Activated naive CD4-positive, alpha-beta T cell treated with anti-CD3 and anti-CD28 coated beads, Interleukin-2, amount 10 ng/mL, durations not matched to agents 7 days and 5 days (primary cell): ENCODE measurements at regions not wholly inside any gene's neighbourhood (a gene's known extent, or its start where the extent isn't known, plus 50 kb on each side); places are given as distances from the start of the nearest gene placed in this dataset.

Source experiments
- CTCF ChIA-PET: fragments of 350-600 bp; sonication (Branson Sonifier 250); formaldehyde crosslinking; loops from one replicate; lab custom pipeline; 2021; ENCODE audit warnings: antibody characterized with exemption; lab: Charles Lee
- DNase-seq: peaks from one replicate; pipeline ENCODE4 v3.0.0-alpha.2; 2020
- H3K27ac Mint-ChIP-seq: one replicate; pipeline ENCODE4 v1.8.0; 2021; ENCODE audit warnings: mild to moderate bottlenecking, moderate library complexity, mixed read lengths
- H3K27me3 Mint-ChIP-seq: one replicate; pipeline ENCODE4 v1.8.0; 2021; ENCODE audit warnings: mild to moderate bottlenecking, mixed read lengths
- H3K36me3 Mint-ChIP-seq: one replicate; pipeline ENCODE4 v1.8.0; 2021; ENCODE audit warnings: mixed read lengths
- H3K4me1 Mint-ChIP-seq: one replicate; pipeline ENCODE4 v1.8.0; 2021; ENCODE audit warnings: mixed read lengths
- H3K4me3 Mint-ChIP-seq: one replicate; pipeline ENCODE4 v1.8.0; 2021; ENCODE audit warnings: mild to moderate bottlenecking, moderate library complexity, mixed read lengths
- H3K9me3 Mint-ChIP-seq: one replicate; pipeline ENCODE4 v1.8.0; 2021; ENCODE audit warnings: mixed read lengths

GRCh38 chr14:96931751-96932150, 134.6 kb downstream of the VRK1 start:
- H3K4me3 Mint-ChIP-seq = no peak overlapping the region
- no peak for DNase-seq

GRCh38 chr14:96934638-96935330, 137.6 kb downstream of the VRK1 start:
- H3K4me1 Mint-ChIP-seq = no peaks in the 10 kb centered on the region
- H3K36me3 Mint-ChIP-seq = no peaks in the 10 kb centered on the region
- no peak overlapping the region for H3K27ac Mint-ChIP-seq
- no peak for DNase-seq
- CTCF ChIA-PET = no interaction called here
- H3K9me3 Mint-ChIP-seq = no peaks in the 10 kb centered on the region
- H3K27me3 Mint-ChIP-seq = no peaks in the 10 kb centered on the region
- no peak overlapping the region for H3K4me3 Mint-ChIP-seq

More at GRCh38 chr14:96931751-96932150, 134.6 kb downstream of the VRK1 start:
- CTCF ChIA-PET = no interaction called here
- Mint-ChIP-seq H3K9me3 (no peaks in the 10 kb centered on the region), H3K27ac (no peak overlapping the region), H3K4me1 (no peaks in the 10 kb centered on the region), H3K27me3 (no peaks in the 10 kb centered on the region), H3K36me3 (no peaks in the 10 kb centered on the region)

GRCh38 chr14:96938946-96939345, 141.8 kb downstream of the VRK1 start:
- no peaks in the 10 kb centered on the region for H3K9me3 Mint-ChIP-seq
- H3K27ac Mint-ChIP-seq = no peak overlapping the region
- no peaks in the 10 kb centered on the region for H3K4me1 Mint-ChIP-seq
- no peak overlapping the region for H3K4me3 Mint-ChIP-seq
- CTCF ChIA-PET = no interaction called here
- no peaks in the 10 kb centered on the region for H3K36me3 Mint-ChIP-seq
- DNase-seq = no peak
- no peaks in the 10 kb centered on the region for H3K27me3 Mint-ChIP-seq

DNA sequence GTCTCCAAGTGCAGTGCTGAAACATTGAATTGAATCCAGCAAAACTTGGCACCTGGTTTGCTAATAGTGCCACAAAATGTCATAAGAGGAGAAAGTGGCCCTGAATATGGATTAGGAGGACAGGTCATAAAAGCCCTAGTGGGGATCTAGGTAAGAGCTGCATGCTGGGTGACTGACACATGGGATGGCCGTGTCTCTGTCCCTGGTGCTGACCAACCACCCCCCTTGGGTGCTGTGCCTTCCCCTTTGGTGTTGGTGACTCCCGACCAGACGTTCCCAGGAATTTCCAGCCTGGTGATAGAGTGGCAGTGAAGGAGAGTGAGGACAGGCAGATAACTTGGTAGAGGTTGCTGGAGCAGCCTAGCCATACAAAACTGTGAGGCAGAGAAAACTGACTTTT, 142.8 kb downstream of the VRK1 start:
- Mint-ChIP-seq H3K27ac (no peak overlapping the region), H3K4me3 (no peak overlapping the region), H3K27me3 (no peaks in the 10 kb centered on the region), H3K4me1 (no peaks in the 10 kb centered on the region), H3K9me3 (no peaks in the 10 kb centered on the region), H3K36me3 (no peaks in the 10 kb centered on the region)
- CTCF ChIA-PET = no interaction called here
- DNase-seq = no peak

DNA sequence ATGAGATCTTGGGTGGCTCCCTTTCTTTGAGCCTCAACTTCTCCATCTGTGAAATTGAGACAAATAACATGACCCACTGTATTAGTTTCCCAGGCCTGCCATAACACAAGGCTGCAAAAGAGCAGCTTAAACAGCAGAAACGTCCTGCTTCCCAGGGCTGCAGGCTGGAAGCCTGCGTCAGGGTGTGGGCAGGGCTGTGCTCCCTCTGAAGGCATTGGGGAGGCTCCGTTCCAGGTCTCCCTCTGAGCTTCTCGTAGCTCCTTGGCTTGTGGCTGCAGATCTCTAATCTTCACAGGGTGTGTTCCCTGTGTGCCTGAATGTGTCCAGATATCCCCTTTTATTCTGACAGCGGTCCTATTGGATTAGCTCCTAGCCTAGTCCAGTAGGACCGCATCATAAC, 147.1 kb downstream of the VRK1 start:
- Mint-ChIP-seq H3K27me3 (no peaks in the 10 kb centered on the region), H3K4me3 (no peak overlapping the region)

DNA sequence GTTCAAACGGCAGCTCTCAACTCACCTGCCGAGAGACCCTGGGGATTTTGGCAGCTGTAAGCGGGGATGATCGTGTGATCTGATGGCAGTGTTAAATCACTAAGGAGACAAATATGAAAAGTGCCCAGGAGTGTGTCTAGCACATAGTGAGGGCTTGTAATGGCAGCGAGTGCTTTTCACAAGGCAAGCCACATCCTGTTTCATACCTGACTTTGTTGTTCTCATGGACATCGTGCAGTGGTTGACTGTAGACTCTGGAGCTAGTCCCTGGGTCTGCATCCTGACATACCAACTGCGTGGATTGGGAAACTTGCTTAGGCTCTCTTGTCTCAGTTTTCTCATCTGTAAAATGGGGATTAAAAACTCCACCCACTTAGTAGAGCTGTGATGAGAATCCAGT, 148.5 kb downstream of the VRK1 start:
- Mint-ChIP-seq H3K4me3 (no peak overlapping the region), H3K9me3 (no peaks in the 10 kb centered on the region), H3K27ac (no peak overlapping the region), H3K27me3 (no peaks in the 10 kb centered on the region), H3K4me1 (peaks cover 23% of the 10 kb centered on the region), H3K36me3 (no peaks in the 10 kb centered on the region)
- CTCF ChIA-PET = no interaction called here
- peak; percentile 23 for DNase-seq

More for the DNA sequence above, 147.1 kb downstream of the VRK1 start:
- Mint-ChIP-seq H3K4me1 (peaks cover 15% of the 10 kb centered on the region), H3K36me3 (no peaks in the 10 kb centered on the region), H3K9me3 (no peaks in the 10 kb centered on the region), H3K27ac (no peak overlapping the region)
- no peak for DNase-seq
- CTCF ChIA-PET = no interaction called here

DNA sequence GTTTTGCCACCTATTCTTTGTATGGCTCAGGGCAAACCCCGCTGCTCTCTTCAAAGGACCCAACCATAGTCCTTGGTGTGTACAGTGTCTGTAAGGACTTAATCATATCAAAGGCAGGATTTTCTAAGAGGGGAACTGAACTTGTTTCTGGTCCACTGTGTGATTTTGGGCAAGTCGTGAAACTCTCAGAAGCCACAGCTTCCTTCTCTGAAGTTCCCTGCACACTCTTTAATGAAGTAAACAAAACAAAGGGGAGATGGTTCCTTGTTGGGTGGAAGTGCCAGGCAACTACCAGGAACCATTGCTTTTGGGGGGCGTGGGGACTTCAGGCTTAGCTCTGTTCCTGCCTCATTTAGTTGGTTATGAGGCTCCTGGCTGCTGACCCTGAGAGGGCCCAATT, 152.4 kb downstream of the VRK1 start:
- Mint-ChIP-seq H3K36me3 (no peaks in the 10 kb centered on the region), H3K4me1 (peaks cover 23% of the 10 kb centered on the region), H3K9me3 (no peaks in the 10 kb centered on the region), H3K27ac (peak overlapping the region; percentile 42), H3K27me3 (no peaks in the 10 kb centered on the region), H3K4me3 (no peak overlapping the region)
- DNase-seq = no peak
- CTCF ChIA-PET = no interaction called here

- CTCF ChIA-PET = no interaction called here
- Mint-ChIP-seq H3K4me1 (peaks cover 13% of the 10 kb centered on the region), H3K36me3 (no peaks in the 10 kb centered on the region), H3K27ac (no peak overlapping the region), H3K27me3 (no peaks in the 10 kb centered on the region), H3K4me3 (no peak overlapping the region), H3K9me3 (peaks cover 1% of the 10 kb centered on the region)
- DNase-seq = no peak
Observed at GRCh38 chr14:96951511-96951910, 154.3 kb downstream of the VRK1 start.

DNA sequence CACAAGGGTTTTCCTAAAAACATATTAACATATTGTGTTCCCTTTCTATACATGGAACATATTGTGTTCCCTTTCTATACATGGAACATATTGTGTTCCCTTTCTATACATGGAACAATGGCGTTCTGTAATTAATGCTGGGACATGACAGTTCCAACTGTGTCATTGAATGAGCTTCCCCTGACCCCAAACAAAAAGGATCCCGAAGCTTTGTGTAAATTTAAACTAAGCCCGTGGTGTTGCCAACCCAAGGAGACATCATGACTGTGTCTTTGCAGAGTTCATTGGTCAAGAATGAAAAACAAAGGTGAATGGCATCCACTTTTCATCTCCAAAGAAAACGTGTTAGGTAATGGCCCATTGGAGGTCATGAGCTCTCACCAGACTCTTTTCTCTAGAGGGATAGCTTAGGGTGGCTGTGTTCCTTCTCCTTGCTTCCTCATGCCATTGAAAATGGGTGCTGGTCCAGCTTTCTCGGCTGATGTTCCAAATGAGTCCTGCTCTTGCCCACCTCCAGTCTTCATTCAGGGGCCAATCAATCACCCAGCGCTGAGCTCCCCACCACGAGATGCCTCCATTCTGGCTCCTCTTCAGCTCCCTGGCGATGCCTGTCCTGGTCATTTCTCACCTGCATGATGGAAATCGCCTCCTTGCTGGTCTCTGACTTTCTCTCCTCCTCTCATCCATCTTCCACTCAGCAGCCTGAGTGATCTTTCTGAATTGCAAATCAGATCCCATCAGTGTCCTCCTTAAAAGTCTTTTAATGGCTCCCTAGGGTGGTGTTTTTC, 156.1 kb downstream of the VRK1 start:
- Mint-ChIP-seq H3K27ac (no peak overlapping the region), H3K36me3 (no peaks in the 10 kb centered on the region), H3K4me1 (peaks cover 12% of the 10 kb centered on the region), H3K27me3 (no peaks in the 10 kb centered on the region), H3K4me3 (no peak overlapping the region), H3K9me3 (peaks cover 1% of the 10 kb centered on the region)
- no peak for DNase-seq
- CTCF ChIA-PET = no interaction called here

DNA sequence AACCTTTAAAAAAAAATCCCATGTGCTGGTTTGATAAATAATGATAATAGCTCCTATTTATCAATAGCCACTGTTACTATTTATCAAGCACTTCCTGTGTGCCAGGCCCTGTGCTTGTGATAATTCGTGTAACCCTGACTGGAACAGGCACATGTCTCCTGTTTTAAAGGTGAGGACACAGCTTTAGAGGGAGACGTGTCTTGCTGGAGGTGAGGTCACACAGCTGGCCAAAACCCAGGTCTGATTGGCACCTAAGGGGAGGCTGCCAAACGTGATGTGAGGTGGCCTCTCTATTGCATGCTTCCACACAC, 156.6 kb downstream of the VRK1 start:
- Mint-ChIP-seq H3K27ac (no peak overlapping the region), H3K36me3 (no peaks in the 10 kb centered on the region), H3K27me3 (no peaks in the 10 kb centered on the region), H3K4me1 (peaks cover 11% of the 10 kb centered on the region), H3K9me3 (peaks cover 1% of the 10 kb centered on the region), H3K4me3 (no peak overlapping the region)
- DNase-seq = no peak
- CTCF ChIA-PET = no interaction called here

- no peak overlapping the region for H3K4me3 Mint-ChIP-seq
Observed at GRCh38 chr14:96956464-96957239, 159.5 kb downstream of the VRK1 start.

DNA sequence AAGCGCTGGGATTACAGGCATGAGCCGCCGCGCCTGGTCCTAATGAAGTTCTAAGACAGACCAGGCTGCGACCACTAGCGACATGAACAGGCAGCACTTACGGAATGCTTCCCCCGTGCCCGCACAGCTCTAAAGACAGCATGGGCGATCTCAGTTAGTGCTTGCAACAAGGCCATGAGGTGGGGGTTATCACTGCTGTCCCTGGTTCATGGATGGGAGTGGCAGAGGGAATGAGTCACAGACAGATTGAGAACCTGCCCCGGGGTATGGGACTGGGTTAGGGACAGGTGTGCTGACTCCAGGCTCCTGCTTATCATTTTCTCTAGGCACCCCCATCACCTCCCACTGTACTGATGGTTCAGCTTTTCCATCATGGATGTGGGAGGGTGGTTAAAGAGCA, 160.9 kb downstream of the VRK1 start:
- Mint-ChIP-seq H3K9me3 (peaks cover 29% of the 10 kb centered on the region), H3K36me3 (peaks cover 28% of the 10 kb centered on the region), H3K4me1 (peaks cover 22% of the 10 kb centered on the region), H3K27ac (peak overlapping the region; percentile 24), H3K4me3 (no peak overlapping the region), H3K27me3 (no peaks in the 10 kb centered on the region)
- no peak for DNase-seq
- CTCF ChIA-PET = no interaction called here

More at GRCh38 chr14:96956464-96957239, 159.5 kb downstream of the VRK1 start:
- Mint-ChIP-seq H3K36me3 (peaks cover 15% of the 10 kb centered on the region), H3K4me1 (peaks cover 9% of the 10 kb centered on the region), H3K9me3 (peaks cover 17% of the 10 kb centered on the region), H3K27ac (no peak overlapping the region), H3K27me3 (no peaks in the 10 kb centered on the region)
- no peak for DNase-seq
- CTCF ChIA-PET = no interaction called here

DNA sequence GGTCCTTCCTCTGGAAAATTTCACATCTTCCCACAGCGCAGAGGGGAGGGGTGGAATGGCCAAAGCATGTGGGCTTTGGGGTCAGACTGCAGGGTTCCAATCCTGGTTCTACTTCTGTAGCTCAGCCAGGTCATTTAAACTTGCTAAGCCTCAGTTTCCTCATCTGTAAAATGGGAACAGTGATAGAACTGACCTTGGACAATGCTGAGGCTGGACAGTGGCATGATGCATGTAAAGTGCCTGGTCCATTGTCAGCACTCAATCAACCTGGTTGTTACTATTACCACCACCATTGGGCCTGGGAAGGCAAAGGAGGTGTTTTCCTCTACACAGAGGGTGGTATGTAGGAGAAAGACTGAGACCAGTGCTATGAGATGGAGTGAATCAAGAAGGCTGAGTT, 162.8 kb downstream of the VRK1 start:
- no peak overlapping the region for H3K4me3 Mint-ChIP-seq
- H3K9me3 Mint-ChIP-seq = peaks cover 43% of the 10 kb centered on the region
- no peak overlapping the region for H3K27ac Mint-ChIP-seq
- DNase-seq = no peak
- CTCF ChIA-PET = no interaction called here
- peaks cover 42% of the 10 kb centered on the region for H3K36me3 Mint-ChIP-seq
- peaks cover 25% of the 10 kb centered on the region for H3K4me1 Mint-ChIP-seq
- H3K27me3 Mint-ChIP-seq = no peaks in the 10 kb centered on the region

DNA sequence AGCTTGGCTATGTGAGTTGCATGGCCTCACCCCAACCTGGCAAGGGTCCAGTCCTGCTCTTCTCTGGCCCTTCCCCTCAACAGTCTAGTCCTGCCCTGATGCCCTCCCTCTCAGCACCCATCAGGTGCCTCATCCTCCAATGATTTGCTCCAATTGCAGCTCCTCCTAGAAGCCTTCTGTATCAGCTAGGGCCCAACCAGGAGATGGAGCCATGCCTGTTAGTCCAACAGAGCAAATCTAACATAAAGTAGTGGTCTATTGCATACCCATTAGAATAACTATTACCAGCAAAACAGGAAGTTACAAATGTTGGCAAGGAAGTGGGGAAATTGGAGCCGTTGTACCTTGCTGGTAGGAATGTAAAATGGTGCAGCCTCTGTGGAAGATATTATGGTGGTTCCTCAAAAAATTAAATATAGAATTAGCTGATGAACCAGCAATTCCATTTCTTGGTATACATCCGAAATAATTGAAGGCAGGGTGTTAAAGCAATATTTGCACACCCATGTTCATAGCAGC, 163.5 kb downstream of the VRK1 start:
- H3K9me3 Mint-ChIP-seq = peaks cover 42% of the 10 kb centered on the region
- H3K4me1 Mint-ChIP-seq = peaks cover 25% of the 10 kb centered on the region
- peaks cover 42% of the 10 kb centered on the region for H3K36me3 Mint-ChIP-seq
- CTCF ChIA-PET = no interaction called here
- H3K4me3 Mint-ChIP-seq = no peak overlapping the region
- no peak overlapping the region for H3K27ac Mint-ChIP-seq
- DNase-seq = no peak
- H3K27me3 Mint-ChIP-seq = no peaks in the 10 kb centered on the region
